GM21360 (cell line): ENCODE measurements at regions not wholly inside any gene's neighbourhood (a gene's known extent, or its start where the extent isn't known, plus 50 kb on each side); places are given as distances from the start of the nearest gene placed in this dataset.
"Not testable (repeated sequence)": the region's sequence is repeated elsewhere in the genome, so short reads cannot be mapped to it uniquely, and the experiment has no call there.

ENCODE experiments used
- ATAC-seq: cut with Tn5 transposase; IDR thresholded peaks from one replicate; pipeline ENCODE4 v1.9.1; 2021; ENCODE audit warnings: mild to moderate bottlenecking, moderate library complexity; ENCODE audit not compliant: unreplicated experiment

GRCh38 chr3:158026236-158026635 lies 80.0 kb downstream of the SHOX2 start:
- ATAC-seq, result no peak

- ATAC-seq, result not testable (repeated sequence)
These were observed 86.3 kb downstream of the SHOX2 start for GRCh38 chr3:158019897-158020296.

GRCh38 chr3:158018462-158018861 lies 87.8 kb downstream of the SHOX2 start:
- no peak for ATAC-seq

- ATAC-seq, result no peak
These were observed 93.3 kb downstream of the SHOX2 start for GRCh38 chr3:158012901-158013300.

- no peak for ATAC-seq
These were observed 100.7 kb downstream of the SHOX2 start for GRCh38 chr3:158005391-158006100.

- no peak for ATAC-seq
These were observed 107.0 kb downstream of the SHOX2 start for GRCh38 chr3:157999246-157999645.

- no peak for ATAC-seq
These were observed 123.9 kb downstream of the SHOX2 start for GRCh38 chr3:157982359-157982758.

- ATAC-seq, result no peak
These were observed 124.4 kb downstream of the SHOX2 start for GRCh38 chr3:157981819-157982218.

- ATAC-seq, result no peak
These were observed 127.2 kb downstream of the SHOX2 start for GRCh38 chr3:157979022-157979421.

- ATAC-seq, result no peak
These were observed 144.6 kb downstream of the SHOX2 start for GRCh38 chr3:157961665-157962064.

GRCh38 chr3:157958457-157958856 lies 147.8 kb downstream of the SHOX2 start:
- no peak for ATAC-seq

GRCh38 chr3:157956850-157957249 lies 149.4 kb downstream of the SHOX2 start:
- ATAC-seq, result no peak

GRCh38 chr3:157956176-157956575 lies 150.0 kb downstream of the SHOX2 start:
- no peak for ATAC-seq

- no peak for ATAC-seq
These were observed 152.7 kb downstream of the SHOX2 start for GRCh38 chr3:157953565-157953964.

GRCh38 chr3:157948605-157949383 lies 157.4 kb downstream of the SHOX2 start:
- ATAC-seq, result no peak

GRCh38 chr3:157939166-157939565 lies 167.1 kb downstream of the SHOX2 start:
- no peak for ATAC-seq

GRCh38 chr3:157938154-157938779 lies 168.0 kb downstream of the SHOX2 start:
- no peak for ATAC-seq

- ATAC-seq, result no peak
These were observed 174.7 kb downstream of the SHOX2 start for GRCh38 chr3:157931517-157931916.

- ATAC-seq, result no peak
These were observed 176.0 kb downstream of the SHOX2 start for GRCh38 chr3:157930000-157930780.

- no peak for ATAC-seq
These were observed 179.4 kb downstream of the SHOX2 start for GRCh38 chr3:157926822-157927221.

- ATAC-seq, result peak; percentile 73
These were observed 183.6 kb downstream of the SHOX2 start for GRCh38 chr3:157922614-157923013.
